Eye (tissue), 1 donor: ENCODE measurements at regions not wholly inside any gene's neighbourhood (a gene's known extent, or its start where the extent isn't known, plus 50 kb on each side); places are given as distances from the start of the nearest gene placed in this dataset.
"Not testable (repeated sequence)": the region's sequence is repeated elsewhere in the genome, so short reads cannot be mapped to it uniquely, and the experiment has no call there.

ENCODE experiments used
- DNase-seq: peaks from one replicate; pipeline ENCODE4 v3.0.0-alpha.2; 2015

GRCh38 chr2:176427549-176427948 lies 158.3 kb downstream of the MTX2 start:
- DNase-seq = no peak

- DNase-seq = not testable (repeated sequence)
Measured at GRCh38 chr2:176428944-176429469, 159.8 kb downstream of the MTX2 start.

GRCh38 chr2:176432434-176432833 lies 163.2 kb downstream of the MTX2 start:
- no peak for DNase-seq

GRCh38 chr2:176435729-176436128 lies 166.5 kb downstream of the MTX2 start:
- DNase-seq = no peak

- no peak for DNase-seq
Measured at GRCh38 chr2:176443946-176444345, 174.7 kb downstream of the MTX2 start.

- DNase-seq = no peak
Measured at GRCh38 chr2:176445956-176446355, 176.7 kb downstream of the MTX2 start.

GRCh38 chr2:176446718-176447414 lies 177.6 kb downstream of the MTX2 start:
- DNase-seq = no peak

GRCh38 chr2:176447616-176448015 lies 178.4 kb downstream of the MTX2 start:
- DNase-seq = no peak

GRCh38 chr2:176449852-176450251 lies 180.6 kb downstream of the MTX2 start:
- DNase-seq = no peak

- DNase-seq = no peak
Measured at GRCh38 chr2:176453784-176454183, 184.5 kb downstream of the MTX2 start.

GRCh38 chr2:176454893-176455815 lies 185.9 kb downstream of the MTX2 start:
- DNase-seq = peak; percentile 96

- peak; percentile 84 for DNase-seq
Measured at GRCh38 chr2:176455816-176456291, 186.6 kb downstream of the MTX2 start.

- DNase-seq = no peak
Measured at GRCh38 chr2:176457481-176457880, 188.2 kb downstream of the MTX2 start.

- DNase-seq = no peak
Measured at GRCh38 chr2:176461098-176461808, 192.0 kb downstream of the MTX2 start.

GRCh38 chr2:176461809-176462670 lies 192.8 kb downstream of the MTX2 start:
- no peak for DNase-seq

GRCh38 chr2:176463546-176463945 lies 194.3 kb downstream of the MTX2 start:
- no peak for DNase-seq

GRCh38 chr2:176464886-176465564 lies 195.8 kb downstream of the MTX2 start:
- peak; percentile 61 for DNase-seq

- no peak for DNase-seq
Measured at GRCh38 chr2:176466918-176467452, 197.7 kb downstream of the MTX2 start.

GRCh38 chr2:176467595-176467994 lies 198.4 kb downstream of the MTX2 start:
- DNase-seq = no peak

- no peak for DNase-seq
Measured at GRCh38 chr2:176468457-176469113, 199.3 kb downstream of the MTX2 start.

- DNase-seq = no peak
Measured at GRCh38 chr2:176470713-176471112, 201.5 kb downstream of the MTX2 start.
